ENCODE measurements at regions not wholly inside any gene's neighbourhood (a gene's known extent, or its start where the extent isn't known, plus 50 kb on each side); places are given as distances from the start of the nearest gene placed in this dataset.

DNA sequence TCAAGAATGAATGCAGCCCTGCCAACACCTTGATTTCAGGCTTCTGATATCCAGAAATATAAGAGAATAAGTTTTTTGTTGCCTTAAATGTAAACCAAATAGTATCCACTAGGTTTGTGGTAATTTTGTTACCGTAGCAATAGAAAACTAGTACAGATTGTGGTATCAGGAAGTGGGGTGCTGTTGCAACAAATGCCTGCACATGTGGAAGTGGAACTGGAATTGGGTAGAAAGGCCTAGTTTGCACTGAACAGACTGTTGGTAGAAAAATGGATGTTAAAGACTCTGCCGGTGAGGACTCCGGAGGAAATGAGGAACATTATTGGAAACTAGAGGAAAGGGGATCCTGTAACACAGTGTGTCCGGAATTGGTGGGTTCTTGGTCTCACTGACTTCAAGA, 145.8 kb upstream of the MGAT5 start:
- Histone ChIP-seq H3K9me3 (ENCODE audit: control insufficient read depth in 1 of 2, insufficient read depth in 1 of 2, low read depth in 1 of 2, low read length in 2 of 2) (no peaks in the 10 kb centered on the region), H2AFZ (ENCODE audit: low read depth, low read length, poor library complexity, severe bottlenecking) (no peak overlapping the region), H3K9ac (ENCODE audit: low read length) (no peak overlapping the region), H3K9me2 (ENCODE audit: insufficient read depth) (no peaks in the 10 kb centered on the region), H3K4me2 (ENCODE audit: low read length) (no peak overlapping the region), H3K4me1 (ENCODE audit: control insufficient read depth in 1 of 2, insufficient read depth in 2 of 2, low read length in 2 of 2) (peaks cover 0 to 6% of the 10 kb centered on the region in 2 experiments; a peak in 1 of 4 replicates), H3K27me3 (ENCODE audit: insufficient read depth, low read length) (no peaks in the 10 kb centered on the region), H3K36me3 (ENCODE audit: control insufficient read depth in 1 of 2, insufficient read depth in 2 of 2, low read length in 2 of 2) (no peaks in the 10 kb centered on the region), H4K20me1 (ENCODE audit: insufficient read depth) (no peaks in the 10 kb centered on the region), H3K4me3 (replicated peaks in 1 of 2; ENCODE audit: low read depth in 1 of 2, low read length in 2 of 2) (no peak overlapping the region), H3K79me2 (ENCODE audit: insufficient read depth, low read length) (no peaks in the 10 kb centered on the region), H3K27ac (ENCODE audit: low read depth, low read length) (no peak overlapping the region)
- ATAC-seq (no peak), DNase-seq (ENCODE audit: low read depth, low spot score) (no peak)
- TF ChIP-seq ZNF274 (IDR thresholded peaks at IDR 0.05; ENCODE audit: low read depth, low read length) (no peak), EZH2 (IDR thresholded peaks at IDR 0.05) (no peak), POLR2A (IDR thresholded peaks at IDR 0.05; ENCODE audit: borderline replicate concordance, extremely low read depth, insufficient read depth, insufficient read length) (no peak), ELF1 (IDR thresholded peaks at IDR 0.05; ENCODE audit: borderline replicate concordance, low read depth) (no peak), ZFX (IDR thresholded peaks at IDR 0.05) (no peak), CEBPB (IDR thresholded peaks at IDR 0.05; ENCODE audit: low read depth) (no peak), FOSL1 (IDR thresholded peaks at IDR 0.05; ENCODE audit: low read depth) (no peak), RAD21 (IDR thresholded peaks at IDR 0.05; ENCODE audit: low read depth) (no peak), EZH2phosphoT487 (IDR thresholded peaks at IDR 0.05; ENCODE audit: borderline replicate concordance) (no peak), EGR1 (IDR thresholded peaks at IDR 0.05; ENCODE audit: low read depth) (no peak), YY1 (IDR thresholded peaks at IDR 0.05; ENCODE audit: extremely low read depth, insufficient replicate concordance, low read depth, low read length) (no peak), CBX3 (IDR thresholded peaks at IDR 0.05; ENCODE audit: low read depth) (no peak), SRF (IDR thresholded peaks at IDR 0.05; ENCODE audit: low read depth) (no peak), SIN3A (IDR thresholded peaks at IDR 0.05; ENCODE audit: low read depth) (no peak), SP1 (IDR thresholded peaks at IDR 0.05; ENCODE audit: low read depth) (no peak)
- TF ChIP-seq, protein P1, sequence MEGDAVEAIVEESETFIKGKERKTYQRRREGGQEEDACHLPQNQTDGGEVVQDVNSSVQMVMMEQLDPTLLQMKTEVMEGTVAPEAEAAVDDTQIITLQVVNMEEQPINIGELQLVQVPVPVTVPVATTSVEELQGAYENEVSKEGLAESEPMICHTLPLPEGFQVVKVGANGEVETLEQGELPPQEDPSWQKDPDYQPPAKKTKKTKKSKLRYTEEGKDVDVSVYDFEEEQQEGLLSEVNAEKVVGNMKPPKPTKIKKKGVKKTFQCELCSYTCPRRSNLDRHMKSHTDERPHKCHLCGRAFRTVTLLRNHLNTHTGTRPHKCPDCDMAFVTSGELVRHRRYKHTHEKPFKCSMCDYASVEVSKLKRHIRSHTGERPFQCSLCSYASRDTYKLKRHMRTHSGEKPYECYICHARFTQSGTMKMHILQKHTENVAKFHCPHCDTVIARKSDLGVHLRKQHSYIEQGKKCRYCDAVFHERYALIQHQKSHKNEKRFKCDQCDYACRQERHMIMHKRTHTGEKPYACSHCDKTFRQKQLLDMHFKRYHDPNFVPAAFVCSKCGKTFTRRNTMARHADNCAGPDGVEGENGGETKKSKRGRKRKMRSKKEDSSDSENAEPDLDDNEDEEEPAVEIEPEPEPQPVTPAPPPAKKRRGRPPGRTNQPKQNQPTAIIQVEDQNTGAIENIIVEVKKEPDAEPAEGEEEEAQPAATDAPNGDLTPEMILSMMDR (IDR thresholded peaks at IDR 0.05 in 2 of 3, conservative IDR thresholded peaks at IDR 0.05 in 1 of 3; ENCODE audit: borderline replicate concordance in 1 of 3, insufficient read depth in 1 of 3, low read depth in 2 of 3, low read length in 2 of 3) = no peak
- TF ChIP-seq, protein P2, sequence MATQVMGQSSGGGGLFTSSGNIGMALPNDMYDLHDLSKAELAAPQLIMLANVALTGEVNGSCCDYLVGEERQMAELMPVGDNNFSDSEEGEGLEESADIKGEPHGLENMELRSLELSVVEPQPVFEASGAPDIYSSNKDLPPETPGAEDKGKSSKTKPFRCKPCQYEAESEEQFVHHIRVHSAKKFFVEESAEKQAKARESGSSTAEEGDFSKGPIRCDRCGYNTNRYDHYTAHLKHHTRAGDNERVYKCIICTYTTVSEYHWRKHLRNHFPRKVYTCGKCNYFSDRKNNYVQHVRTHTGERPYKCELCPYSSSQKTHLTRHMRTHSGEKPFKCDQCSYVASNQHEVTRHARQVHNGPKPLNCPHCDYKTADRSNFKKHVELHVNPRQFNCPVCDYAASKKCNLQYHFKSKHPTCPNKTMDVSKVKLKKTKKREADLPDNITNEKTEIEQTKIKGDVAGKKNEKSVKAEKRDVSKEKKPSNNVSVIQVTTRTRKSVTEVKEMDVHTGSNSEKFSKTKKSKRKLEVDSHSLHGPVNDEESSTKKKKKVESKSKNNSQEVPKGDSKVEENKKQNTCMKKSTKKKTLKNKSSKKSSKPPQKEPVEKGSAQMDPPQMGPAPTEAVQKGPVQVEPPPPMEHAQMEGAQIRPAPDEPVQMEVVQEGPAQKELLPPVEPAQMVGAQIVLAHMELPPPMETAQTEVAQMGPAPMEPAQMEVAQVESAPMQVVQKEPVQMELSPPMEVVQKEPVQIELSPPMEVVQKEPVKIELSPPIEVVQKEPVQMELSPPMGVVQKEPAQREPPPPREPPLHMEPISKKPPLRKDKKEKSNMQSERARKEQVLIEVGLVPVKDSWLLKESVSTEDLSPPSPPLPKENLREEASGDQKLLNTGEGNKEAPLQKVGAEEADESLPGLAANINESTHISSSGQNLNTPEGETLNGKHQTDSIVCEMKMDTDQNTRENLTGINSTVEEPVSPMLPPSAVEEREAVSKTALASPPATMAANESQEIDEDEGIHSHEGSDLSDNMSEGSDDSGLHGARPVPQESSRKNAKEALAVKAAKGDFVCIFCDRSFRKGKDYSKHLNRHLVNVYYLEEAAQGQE (IDR thresholded peaks at IDR 0.05; ENCODE audit: low read depth) = no peak
- TF ChIP-seq, protein P3, sequence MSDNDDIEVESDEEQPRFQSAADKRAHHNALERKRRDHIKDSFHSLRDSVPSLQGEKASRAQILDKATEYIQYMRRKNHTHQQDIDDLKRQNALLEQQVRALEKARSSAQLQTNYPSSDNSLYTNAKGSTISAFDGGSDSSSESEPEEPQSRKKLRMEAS (IDR thresholded peaks at IDR 0.05) = no peak
- ChIA-PET POLR2A (no interaction called here), CTCF (no interaction called here), RAD21 (ENCODE audit: low non-redundant PET in 1 of 2, low total read pairs in 2 of 2, uncharacterized antibody in 2 of 2, unreplicated experiment in 2 of 2) (no interaction called here)
- BruUV-seq (replicated peaks) = no TSS peak
- intact Hi-C loops (cut with micrococcal nuclease) = no loop called here
